H1 (cell line): ENCODE measurements at regions not wholly inside any gene's neighbourhood (a gene's known extent, or its start where the extent isn't known, plus 50 kb on each side); places are given as distances from the start of the nearest gene placed in this dataset.

Experiments
- CTCF ChIA-PET: fragments of 300-600 bp; sonication (Branson Sonifier 250); formaldehyde crosslinking; loops from one replicate; lab custom pipeline; 2021; ENCODE audit not compliant: partially characterized antibody; lab: Charles Lee
- POLR2A ChIA-PET: fragments of 300-600 bp; sonication (Branson Sonifier 250); formaldehyde crosslinking; loops from one replicate; lab custom pipeline; 2021; ENCODE audit warnings: inconsistent platforms; ENCODE audit not compliant: partially characterized antibody; lab: Charles Lee
- DNase-seq, 2 experiments: peaks; one replicate each; pipeline versions ENCODE4 v3.0.0 to v3.0.0-alpha.2; 2010 to 2022; ENCODE audit warnings: low spot score in 2 of 2, low read depth in 1 of 2, mixed read lengths in 1 of 2
- FAIRE-seq: peaks from 2 replicates; lab custom pipeline; 2011; peaks lifted over from hg19 to GRCh38; lab: Jason Lieb, UNC
- H2AFZ ChIP-seq: 2 replicates; pipeline ENCODE4 v1.8.1; 2012; ENCODE audit warnings: low read length, inconsistent platforms
- H2AK5ac ChIP-seq: 2 replicates; pipeline ENCODE4 v1.6.1; 2013; ENCODE audit warnings: low read depth, low read length
- H2BK120ac ChIP-seq: replicated peaks from 2 replicates; pipeline ENCODE3; 2013; ENCODE audit warnings: low read depth, low read length, inconsistent platforms
- H2BK12ac ChIP-seq: 2 replicates; pipeline ENCODE4 v1.6.1; 2013; ENCODE audit warnings: low read depth, low read length
- H2BK15ac ChIP-seq: 2 replicates; pipeline ENCODE4 v1.6.1; 2013; ENCODE audit warnings: low read length
- H2BK20ac ChIP-seq: 2 replicates; pipeline ENCODE4 v1.6.1; 2013; ENCODE audit warnings: low read length
- H2BK5ac ChIP-seq: 2 replicates; pipeline ENCODE4 v1.6.1; 2013; ENCODE audit warnings: low read depth, low read length
- H3K14ac ChIP-seq: 2 replicates; pipeline ENCODE4 v1.6.1; 2013; ENCODE audit warnings: inconsistent platforms; ENCODE audit not compliant: insufficient read length
- H3K18ac ChIP-seq: 2 replicates; pipeline ENCODE4 v1.6.1; 2013; ENCODE audit warnings: low read length; ENCODE audit errors: extremely low read depth
- H3K23ac ChIP-seq: 2 replicates; pipeline ENCODE4 v1.6.1; 2013; ENCODE audit warnings: inconsistent platforms; ENCODE audit not compliant: insufficient read length
- H3K23me2 ChIP-seq: 2 replicates; pipeline ENCODE4 v1.6.1; 2013; ENCODE audit warnings: low read depth, low read length
- H3K27ac ChIP-seq: 2 replicates; pipeline ENCODE4 v1.6.1; 2011; ENCODE audit warnings: low read depth, low read length, inconsistent platforms
- H3K27me3 ChIP-seq, 4 experiments: replicated peaks in 1 of 4; 1 replicate in 1 of 4; 2 replicates in 3 of 4; pipeline versions ENCODE4 v1.6.1 to v1.8.1; 2011 to 2013; ENCODE audit warnings: low read length in 3 of 4, mild to moderate bottlenecking in 3 of 4, inconsistent platforms in 2 of 4, mixed read lengths in 2 of 4, moderate library complexity in 1 of 4; ENCODE audit not compliant: control insufficient read depth in 3 of 4, insufficient read depth in 3 of 4; ENCODE audit errors: extremely low read depth in 1 of 4
- H3K36me3 ChIP-seq, 4 experiments: 2 replicates each; pipeline versions ENCODE4 v1.6.1 to v1.8.1; 2011 to 2013; ENCODE audit warnings: mild to moderate bottlenecking in 4 of 4, low read length in 3 of 4, moderate library complexity in 2 of 4, control low read depth in 1 of 4, inconsistent platforms in 1 of 4; ENCODE audit not compliant: insufficient read depth in 4 of 4, control insufficient read depth in 2 of 4
- H3K4ac ChIP-seq: replicated peaks from 2 replicates; pipeline ENCODE3; 2013; ENCODE audit warnings: low read length, low read depth, mixed read lengths, inconsistent platforms; ENCODE audit not compliant: insufficient read length
- H3K4me1 ChIP-seq, 4 experiments: replicated peaks in 1 of 4; 1 replicate in 1 of 4; 2 replicates in 3 of 4; pipeline versions ENCODE4 v1.6.1 to v1.8.1; 2011 to 2013; ENCODE audit warnings: low read length in 3 of 4, inconsistent platforms in 2 of 4, mixed read lengths in 1 of 4; ENCODE audit not compliant: insufficient read depth in 4 of 4, control insufficient read depth in 3 of 4
- H3K4me2 ChIP-seq, 2 experiments: 2 replicates each; pipeline versions ENCODE4 v1.6.1 to v1.8.1; 2011 to 2013; ENCODE audit warnings: low read depth in 2 of 2, low read length in 2 of 2, control low read depth in 1 of 2, inconsistent platforms in 1 of 2, mild to moderate bottlenecking in 1 of 2; ENCODE audit not compliant: insufficient read depth in 1 of 2
- H3K4me3 ChIP-seq, 4 experiments: fragments of 200-600, 300-600 bp in 1 of 4; sonication (generic), shearing (Covaris generic), sonication (Bioruptor Twin) in 1 of 4; 2 replicates each; pipeline versions ENCODE4 v1.5.1 to v1.8.1; 2011 to 2016; ENCODE audit warnings: low read length in 4 of 4, low read depth in 3 of 4, control low read depth in 2 of 4, inconsistent platforms in 2 of 4, mild to moderate bottlenecking in 2 of 4, mixed read lengths in 1 of 4, moderate library complexity in 1 of 4; ENCODE audit not compliant: insufficient read depth in 2 of 4; ENCODE audit errors: extremely low read depth in 1 of 4
- H3K56ac ChIP-seq: replicated peaks from 2 replicates; pipeline ENCODE3; 2013; ENCODE audit warnings: low read depth, mild to moderate bottlenecking, mixed read lengths, low read length, inconsistent platforms; ENCODE audit not compliant: insufficient read length
- H3K79me1 ChIP-seq: 2 replicates; pipeline ENCODE4 v1.6.1; 2013; ENCODE audit warnings: low read depth, low read length, control low read depth
- H3K79me2 ChIP-seq, 2 experiments: 2 replicates each; pipeline versions ENCODE4 v1.6.1 to v1.8.1; 2012 to 2013; ENCODE audit warnings: low read length in 2 of 2, mild to moderate bottlenecking in 2 of 2, inconsistent platforms in 1 of 2; ENCODE audit not compliant: insufficient read depth in 2 of 2, control insufficient read depth in 1 of 2
- H3K9ac ChIP-seq, 4 experiments: replicated peaks in 1 of 4; 1 replicate in 1 of 4; 2 replicates in 3 of 4; pipeline versions ENCODE4 v1.6.1 to v1.8.1; 2011 to 2013; ENCODE audit warnings: low read depth in 3 of 4, low read length in 3 of 4, control low read depth in 2 of 4, mild to moderate bottlenecking in 2 of 4, moderate library complexity in 2 of 4, inconsistent platforms in 1 of 4; ENCODE audit errors: extremely low read depth in 1 of 4
- H3K9me3 ChIP-seq, 2 experiments: 2 replicates each; pipeline versions ENCODE4 v1.6.1 to v1.8.1; 2012 to 2013; ENCODE audit warnings: mild to moderate bottlenecking in 2 of 2, moderate library complexity in 2 of 2, control low read depth in 1 of 2, inconsistent platforms in 1 of 2, low read depth in 1 of 2, low read length in 1 of 2, mixed read lengths in 1 of 2; ENCODE audit not compliant: insufficient read depth in 2 of 2
- H4K20me1 ChIP-seq, 2 experiments: replicated peaks in 1 of 2; 2 replicates each; pipeline versions ENCODE3 to v1.8.1; 2011 to 2013; ENCODE audit warnings: inconsistent platforms in 2 of 2, low read length in 2 of 2, mild to moderate bottlenecking in 1 of 2; ENCODE audit not compliant: insufficient read depth in 2 of 2, control insufficient read depth in 1 of 2
- H4K5ac ChIP-seq: 2 replicates; pipeline ENCODE4 v1.6.1; 2013; ENCODE audit warnings: low read length, low read depth, mixed read lengths, inconsistent platforms; ENCODE audit not compliant: insufficient read length
- H4K8ac ChIP-seq: 2 replicates; pipeline ENCODE4 v1.8.0; 2013; ENCODE audit warnings: mild to moderate bottlenecking, moderate library complexity, low read length, inconsistent platforms; ENCODE audit not compliant: insufficient read depth; ENCODE audit errors: extremely low read depth
- H4K91ac ChIP-seq: replicated peaks from 2 replicates; pipeline ENCODE3; 2013; ENCODE audit warnings: low read length, mixed read lengths, inconsistent platforms; ENCODE audit not compliant: insufficient read length
- ATF2 ChIP-seq: IDR thresholded peaks from 2 replicates; pipeline ENCODE4 v1.6.1; 2012; ENCODE audit warnings: low read length, inconsistent platforms
- BRCA1 ChIP-seq: IDR thresholded peaks from 2 replicates; pipeline ENCODE4 v1.6.1; 2012; ENCODE audit warnings: low read depth, low read length, improper control_type of control experiment
- CHD2 ChIP-seq: IDR thresholded peaks from 2 replicates; pipeline ENCODE4 v1.6.1; 2012; ENCODE audit warnings: low read length, improper control_type of control experiment
- CTCF ChIP-seq, 3 experiments: IDR thresholded peaks; 1 replicate in 2 of 3; 2 replicates in 1 of 3; pipeline versions ENCODE4 v1.5.1 to v1.6.1; 2011; ENCODE audit warnings: low read length in 3 of 3, mild to moderate bottlenecking in 3 of 3, inconsistent platforms in 2 of 3, low read depth in 1 of 3, moderate library complexity in 1 of 3; ENCODE audit not compliant: insufficient read depth in 1 of 3; ENCODE audit errors: control extremely low read depth in 1 of 3
- GTF2F1 ChIP-seq: IDR thresholded peaks from 2 replicates; pipeline ENCODE4 v1.6.1; 2012; ENCODE audit warnings: low read depth, low read length, improper control_type of control experiment, borderline replicate concordance
- JUND ChIP-seq: IDR thresholded peaks from 2 replicates; pipeline ENCODE4 v1.6.1; 2011; ENCODE audit warnings: mild to moderate bottlenecking, improper control_type of control experiment, low read length
- KDM1A ChIP-seq: fragments of 200-600, 300-600 bp; sonication (generic); IDR thresholded peaks from 2 replicates; pipeline ENCODE4 v1.7.1; 2016; ENCODE audit warnings: mild to moderate bottlenecking, low read length, borderline replicate concordance
- RBBP5 ChIP-seq: IDR thresholded peaks from 2 replicates; pipeline ENCODE4 v1.7.1; 2012; ENCODE audit warnings: low read depth, mild to moderate bottlenecking, inconsistent platforms, low read length, moderate library complexity, borderline replicate concordance
- TAF7 ChIP-seq: optimal IDR thresholded peaks from 2 replicates; pipeline ENCODE3; 2011; ENCODE audit warnings: low read depth, mild to moderate bottlenecking, inconsistent platforms, low read length, moderate library complexity, borderline replicate concordance
- ZNF274 ChIP-seq: IDR thresholded peaks from 2 replicates; pipeline ENCODE4 v1.7.0; 2012; ENCODE audit warnings: low read length, borderline replicate concordance; ENCODE audit errors: extremely low read depth
- whole genome bisulfite sequencing, 2 experiments: shearing (Covaris generic) in 1 of 2; methylation state at CpG; one replicate each; pipeline versions ENCODE4 v1.1.6 to v1.1.7; 2013 to 2015; ENCODE audit warnings: low lambda C conversion rate in 2 of 2, mixed read lengths in 2 of 2, inconsistent platforms in 1 of 2, low coverage in 1 of 2, missing lambda C conversion rate in 1 of 2; ENCODE audit not compliant: insufficient replicate concordance in 2 of 2, insufficient coverage in 1 of 2, insufficient read length in 1 of 2; ENCODE audit errors: extremely low coverage in 1 of 2, missing lambda C conversion rate in 1 of 2; 5-methylcytosine and 5-hydroxymethylcytosine counted together

GRCh38 chr2:196410008-196410407 is 229.5 kb upstream of the CCDC150 start:
- Histone ChIP-seq H2BK12ac (no peak overlapping the region), H2BK120ac (no peak overlapping the region), H2AFZ (no peak overlapping the region), H3K14ac (no peak overlapping the region), H2BK15ac (no peak overlapping the region), H3K9me3 (no peaks in the 10 kb centered on the region), H4K20me1 (no peaks in the 10 kb centered on the region), H3K18ac (no peak overlapping the region), H2BK5ac (no peak overlapping the region), H4K5ac (no peak overlapping the region), H3K79me2 (no peaks in the 10 kb centered on the region), H3K27me3 (no peaks in the 10 kb centered on the region), H3K36me3 (no peaks in the 10 kb centered on the region), H3K4me3 (no peak overlapping the region), H3K27ac (no peak overlapping the region), H3K4me2 (no peak overlapping the region), H3K56ac (no peak overlapping the region), H2BK20ac (no peak overlapping the region), H3K23me2 (no peaks in the 10 kb centered on the region), H3K23ac (no peak overlapping the region), H3K79me1 (no peaks in the 10 kb centered on the region), H3K4me1 (no peaks in the 10 kb centered on the region), H3K9ac (no peak overlapping the region), H2AK5ac (no peak overlapping the region), H4K8ac (no peak overlapping the region), H3K4ac (no peak overlapping the region), H4K91ac (no peak overlapping the region)
- CTCF ChIA-PET: no interaction called here
- DNase-seq (no peak), FAIRE-seq (no peak)
- POLR2A ChIA-PET: no interaction called here
- 89% methylated on average over 1 of the region's 1 CpG; no CpG with 5 or more reads in 1 of the 2 experiments for WGBS, 2 experiments
- TF ChIP-seq CHD2 (no peak), ZNF274 (no peak), ATF2 (no peak), TAF7 (no peak), RBBP5 (no peak), CTCF (IDR thresholded peaks at IDR 0.05; ENCODE audit: control extremely low read depth in 1 of 3, insufficient read depth in 1 of 3, low read depth in 1 of 3, low read length in 3 of 3) (no peak), BRCA1 (no peak), GTF2F1 (no peak), KDM1A (no peak), JUND (no peak)
